Activated naive CD4-positive, alpha-beta T cell treated with Interleukin-2 at 50 U/mL for 16 hours (primary cell): ENCODE measurements at regions not wholly inside any gene's neighbourhood (a gene's known extent, or its start where the extent isn't known, plus 50 kb on each side); places are given as distances from the start of the nearest gene placed in this dataset.
"Not testable (repeated sequence)": the region's sequence is repeated elsewhere in the genome, so short reads cannot be mapped to it uniquely, and the experiment has no call there.

ENCODE experiments used
- DNase-seq: peaks from one replicate; pipeline ENCODE4 v3.0.0-alpha.2; 2020

DNA sequence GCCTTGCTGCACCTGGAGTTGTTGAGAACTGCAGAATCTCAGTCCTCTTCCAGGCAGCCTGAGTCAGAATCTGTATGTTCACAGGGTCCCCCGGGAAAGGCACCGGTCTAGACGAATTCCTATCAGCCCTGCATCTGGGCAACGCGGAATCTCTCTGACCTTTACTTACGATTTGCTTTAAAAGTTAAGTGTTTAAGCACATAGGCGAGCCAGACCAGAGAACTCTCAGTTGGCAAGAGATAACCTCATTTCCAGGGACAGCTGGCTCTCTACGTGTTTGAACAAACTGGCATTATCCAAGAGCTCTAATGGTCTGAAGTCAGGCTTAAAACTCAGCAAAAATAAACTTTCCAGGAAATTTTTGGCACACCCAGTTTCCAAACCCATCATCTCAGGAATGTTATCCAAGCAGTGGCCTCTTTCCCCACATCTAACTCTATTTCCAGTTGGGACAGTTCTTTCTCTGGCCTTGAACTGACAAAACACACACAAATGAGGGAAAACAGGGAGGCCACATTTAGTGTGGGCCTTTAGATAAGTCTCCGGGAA lies 53.4 kb downstream of the HES1 start:
- DNase-seq = no peak

DNA sequence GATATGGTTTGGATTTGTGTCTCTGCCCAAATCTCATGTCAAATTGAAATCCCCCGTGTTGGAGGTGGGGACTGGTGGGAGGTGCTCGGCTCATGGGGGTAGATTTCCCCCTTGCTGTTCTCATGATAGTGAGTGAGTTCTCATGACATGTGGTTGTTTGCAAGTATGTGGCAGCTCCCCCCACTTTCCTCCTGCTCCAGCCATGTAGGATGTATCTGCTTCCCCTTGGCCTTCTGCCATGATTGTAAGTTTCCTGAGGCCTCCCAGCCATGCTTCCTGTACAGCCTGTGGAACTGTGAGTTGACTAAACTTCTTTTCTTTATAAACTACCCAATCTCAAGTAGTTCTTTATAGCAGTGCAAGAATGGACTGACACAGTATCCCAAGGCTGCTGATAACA lies 55.9 kb downstream of the HES1 start:
- DNase-seq = not testable (repeated sequence)

DNA sequence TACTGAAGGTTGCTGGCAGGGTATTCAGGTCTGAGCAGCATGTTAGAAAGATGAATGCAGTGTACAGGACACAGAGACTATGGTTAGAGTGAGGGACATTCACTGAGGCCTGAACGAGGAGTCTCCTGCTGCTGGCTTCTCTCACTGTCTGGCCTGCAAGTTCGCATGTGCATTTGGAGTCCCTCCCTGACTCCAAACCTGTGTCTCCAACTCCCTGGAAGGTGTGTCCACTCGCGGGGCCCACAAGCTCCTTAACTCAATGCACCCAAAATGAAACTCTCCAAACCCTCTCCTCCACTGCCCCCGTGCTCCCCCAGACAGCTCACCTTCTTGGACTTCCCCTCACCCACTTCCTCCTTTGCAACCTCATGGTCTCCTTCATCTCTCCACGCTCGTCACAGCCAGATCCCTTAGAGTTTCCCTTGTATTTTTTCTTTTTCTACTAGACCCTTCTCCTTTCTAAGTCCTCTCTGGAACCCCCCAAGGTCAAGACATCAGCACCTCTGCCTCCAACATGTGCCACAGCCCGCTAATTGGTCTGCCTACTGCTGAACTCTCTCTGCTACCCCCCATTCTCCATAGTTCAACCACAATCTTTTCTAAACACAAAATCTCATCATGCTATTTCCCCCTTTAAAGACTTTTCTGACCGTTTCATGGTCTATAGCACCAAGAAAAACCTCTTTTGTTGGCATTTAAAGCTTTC lies 58.3 kb downstream of the HES1 start:
- no peak for DNase-seq

DNA sequence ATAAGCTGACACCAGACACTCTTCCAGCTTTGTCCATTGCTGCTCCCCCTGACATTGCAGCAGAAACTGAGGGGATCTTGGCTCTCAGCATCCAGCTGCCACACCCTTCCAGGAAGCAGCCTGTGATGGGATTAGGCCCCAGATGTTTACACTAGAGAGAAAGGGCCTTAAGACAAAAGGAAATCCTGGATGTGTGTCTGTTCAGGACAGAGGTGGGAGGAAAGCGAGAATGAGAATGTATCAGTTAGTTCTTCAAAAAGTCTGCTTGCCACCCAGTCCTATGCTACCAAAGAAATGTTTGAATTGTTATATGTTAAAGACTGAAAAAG lies 58.8 kb downstream of the HES1 start:
- no peak for DNase-seq

DNA sequence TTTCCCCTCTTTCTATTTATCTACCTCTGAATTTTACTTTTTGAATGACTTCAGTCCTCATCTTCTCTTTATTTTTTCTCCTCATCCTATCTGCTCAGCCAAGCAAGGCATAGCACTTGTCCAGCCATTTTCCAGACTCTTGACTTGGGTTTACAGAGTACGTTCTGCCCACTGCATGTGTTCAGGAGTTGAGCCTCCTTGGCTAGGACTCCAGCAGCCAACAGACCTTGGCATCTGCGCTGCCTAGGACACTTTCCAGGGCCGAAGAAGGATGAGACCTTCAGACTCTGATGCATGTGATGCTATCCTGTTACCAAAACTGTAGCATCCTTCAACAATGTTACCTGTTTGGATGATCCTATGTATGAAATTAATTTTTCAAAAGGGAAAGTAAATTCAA lies 59.7 kb downstream of the HES1 start:
- DNase-seq = no peak

DNA sequence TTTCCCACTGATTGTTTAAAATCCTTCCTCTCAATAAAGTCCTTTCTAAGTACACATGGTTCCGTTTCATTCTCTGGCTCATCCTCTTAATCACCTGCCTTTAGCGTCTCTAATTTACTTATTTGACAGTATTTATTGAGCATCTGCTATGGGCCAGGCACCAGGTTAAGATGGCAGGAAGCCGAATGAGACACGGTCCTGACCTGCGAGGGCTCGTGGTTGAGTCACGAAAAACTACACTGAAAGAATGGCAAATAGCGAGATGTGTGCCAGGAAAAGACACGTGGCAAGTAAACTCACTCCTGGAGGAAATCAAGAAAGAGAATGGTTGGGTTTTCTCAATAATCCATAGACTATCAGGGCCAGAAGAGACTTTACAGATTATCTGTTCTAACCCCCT lies 60.9 kb downstream of the HES1 start:
- no peak for DNase-seq

DNA sequence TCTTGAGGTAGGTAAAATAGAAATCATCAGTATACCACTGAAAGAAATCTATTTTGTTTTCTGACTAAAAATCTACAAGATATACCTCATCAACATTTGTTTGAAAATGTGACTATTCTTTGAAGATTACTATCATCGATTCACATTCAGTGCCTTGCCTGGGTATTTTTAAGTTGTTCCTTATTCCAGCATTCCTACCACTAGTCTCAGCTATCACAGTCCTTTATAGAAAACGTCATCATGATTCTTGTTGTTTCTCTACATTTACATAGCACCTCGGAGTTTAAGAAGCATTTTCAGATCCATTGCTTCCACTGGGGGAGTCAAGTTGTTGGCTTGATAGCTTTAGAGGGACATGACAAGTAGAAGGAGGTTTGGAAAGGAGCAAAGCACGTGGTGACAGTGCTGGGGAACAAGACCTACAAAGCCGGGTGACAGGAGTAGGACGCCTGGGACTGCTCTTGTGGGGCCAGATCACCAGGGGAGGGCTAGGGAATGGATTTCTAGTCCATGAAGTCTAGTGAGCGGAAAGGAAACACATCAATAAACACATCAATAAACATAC lies 61.5 kb downstream of the HES1 start:
- no peak for DNase-seq

DNA sequence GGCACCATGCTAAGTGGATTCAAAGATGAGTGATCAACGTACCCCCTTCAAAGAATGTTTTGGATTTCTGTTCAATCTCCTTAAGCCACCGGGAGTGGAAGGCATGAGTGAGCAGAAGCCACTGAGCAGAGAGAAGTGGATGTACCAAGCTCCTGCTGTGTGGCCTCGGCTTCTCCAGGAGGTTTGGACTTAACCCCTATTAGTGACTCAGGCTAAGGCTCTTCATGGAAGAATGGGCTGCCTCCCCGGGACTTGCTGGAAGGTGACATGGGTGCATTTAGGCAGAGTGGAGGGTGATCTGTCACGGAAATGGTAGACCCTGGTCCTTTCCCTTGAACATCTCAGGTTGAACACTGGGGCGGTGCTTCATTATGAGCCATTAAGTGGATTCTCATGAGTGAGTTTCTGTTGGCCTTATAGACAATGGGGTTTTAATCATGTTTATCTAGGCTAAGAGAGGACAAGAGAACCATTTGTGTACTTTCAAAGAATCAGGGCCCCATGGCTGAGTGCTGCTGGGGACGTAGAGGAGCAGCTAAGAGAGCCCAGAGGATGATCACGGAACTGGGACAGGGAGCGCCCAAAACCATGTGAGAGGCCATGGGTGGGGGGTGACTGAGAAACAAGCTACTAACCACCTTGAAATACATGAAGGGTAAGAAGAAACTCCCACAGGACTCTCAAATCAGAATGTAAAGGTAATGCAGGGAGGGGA lies 62.2 kb downstream of the HES1 start:
- DNase-seq = no peak

DNA sequence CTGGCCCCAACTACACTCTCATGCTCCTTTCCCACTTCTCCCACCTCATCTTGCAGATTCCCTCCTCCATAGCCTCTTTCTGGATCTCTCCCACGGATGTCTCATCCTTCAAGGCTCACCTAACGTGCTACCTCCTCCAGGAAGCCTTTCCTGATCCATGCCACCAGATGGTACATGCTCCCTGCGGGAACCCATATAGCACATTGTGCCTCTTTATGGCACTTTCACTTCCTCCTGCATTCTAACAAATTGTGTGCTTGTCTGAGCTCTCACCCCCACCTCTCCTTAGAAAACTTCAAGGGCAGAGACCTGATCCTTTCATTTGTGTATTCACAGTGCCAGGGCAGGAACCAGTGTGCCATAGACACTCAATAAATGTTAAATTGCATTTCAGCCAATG lies 63.0 kb downstream of the HES1 start:
- no peak for DNase-seq

DNA sequence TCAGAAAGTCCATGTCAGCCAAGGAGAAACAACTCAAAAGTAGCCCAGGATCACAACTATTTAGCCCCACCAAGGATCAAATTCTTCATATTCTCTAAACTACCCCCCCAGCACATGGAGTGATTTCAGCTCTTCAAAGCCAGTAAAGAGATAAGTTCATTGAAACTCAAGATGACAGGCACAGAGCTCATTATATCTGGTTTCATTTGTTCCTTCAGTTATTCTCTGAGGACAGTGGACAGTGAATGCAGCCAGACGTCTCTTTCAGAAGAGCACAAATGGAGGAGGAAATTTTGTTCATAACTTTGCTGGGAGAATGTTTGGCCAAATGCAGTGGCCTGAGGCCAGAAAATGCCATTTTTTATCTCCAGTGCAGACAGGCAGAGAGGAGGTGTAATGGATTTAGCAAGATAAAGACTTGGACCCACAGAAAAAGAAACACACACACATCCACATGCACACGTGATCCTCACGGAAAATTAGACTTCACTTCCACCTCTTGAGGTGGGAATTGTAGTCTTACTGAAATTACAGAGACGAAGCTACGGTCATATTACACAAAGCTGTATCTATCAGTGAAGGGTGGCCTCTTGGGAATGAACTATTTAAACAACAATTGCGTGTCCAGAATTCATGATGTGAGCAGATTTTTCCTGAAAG lies 64.6 kb downstream of the HES1 start:
- no peak for DNase-seq

DNA sequence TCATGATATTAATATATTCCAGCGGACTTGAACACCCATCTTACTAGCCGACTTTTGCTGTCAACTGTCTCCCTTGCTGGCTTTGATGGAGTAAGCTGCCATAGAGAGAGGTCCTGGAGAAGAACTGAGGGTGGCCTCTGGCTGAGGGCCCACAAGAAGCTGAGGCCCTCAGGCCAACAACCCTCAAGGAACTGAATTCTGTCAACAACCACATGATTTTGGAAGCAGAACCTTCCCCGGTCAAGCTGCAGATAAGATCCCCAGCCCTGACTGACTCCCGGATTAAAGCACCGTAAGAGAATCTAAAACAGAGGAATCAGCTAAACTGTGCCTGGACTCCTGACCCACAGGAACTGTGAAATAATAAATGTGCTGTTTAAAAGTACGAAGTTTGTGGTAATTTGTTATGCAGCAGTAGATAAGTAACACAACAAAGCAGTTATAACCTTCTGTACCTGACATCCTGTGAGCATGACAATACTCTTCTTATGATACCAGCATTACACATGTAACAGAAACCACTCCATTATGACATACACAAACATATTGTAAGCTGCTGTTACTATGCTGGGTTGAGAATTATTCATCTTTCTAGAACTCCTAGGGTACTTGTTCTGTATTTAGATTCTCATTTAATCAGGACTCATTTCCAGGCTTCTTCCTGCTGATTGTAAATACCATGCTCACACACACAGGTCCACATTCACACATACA lies 66.2 kb downstream of the HES1 start:
- no peak for DNase-seq

DNA sequence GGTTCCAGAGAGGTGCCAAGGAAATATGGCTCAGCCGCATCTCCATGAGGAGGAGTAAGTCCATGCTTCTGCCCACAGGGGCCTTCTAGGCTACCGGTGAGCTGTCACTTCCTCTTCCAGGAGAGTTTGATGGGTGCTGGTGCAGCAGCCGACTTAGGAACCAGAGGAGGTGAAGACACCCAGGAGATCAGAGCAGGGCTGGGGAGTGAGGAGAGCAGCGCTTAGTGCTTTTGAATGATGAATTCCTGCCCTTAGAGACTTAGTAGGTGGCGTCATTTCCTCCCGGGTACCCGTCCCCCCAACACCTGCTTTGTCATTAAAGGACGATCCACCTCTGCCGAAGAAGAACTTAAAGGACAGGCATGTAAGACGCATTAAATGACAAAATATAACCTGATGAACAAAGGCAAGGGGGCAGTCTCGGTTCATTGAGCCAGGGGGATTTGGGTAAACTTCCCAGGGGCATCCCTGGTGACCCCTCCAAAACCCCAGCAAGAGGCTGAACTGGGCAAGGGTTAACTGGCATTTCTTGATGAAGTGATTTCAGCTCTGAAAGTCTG lies 67.6 kb downstream of the HES1 start:
- no peak for DNase-seq

DNA sequence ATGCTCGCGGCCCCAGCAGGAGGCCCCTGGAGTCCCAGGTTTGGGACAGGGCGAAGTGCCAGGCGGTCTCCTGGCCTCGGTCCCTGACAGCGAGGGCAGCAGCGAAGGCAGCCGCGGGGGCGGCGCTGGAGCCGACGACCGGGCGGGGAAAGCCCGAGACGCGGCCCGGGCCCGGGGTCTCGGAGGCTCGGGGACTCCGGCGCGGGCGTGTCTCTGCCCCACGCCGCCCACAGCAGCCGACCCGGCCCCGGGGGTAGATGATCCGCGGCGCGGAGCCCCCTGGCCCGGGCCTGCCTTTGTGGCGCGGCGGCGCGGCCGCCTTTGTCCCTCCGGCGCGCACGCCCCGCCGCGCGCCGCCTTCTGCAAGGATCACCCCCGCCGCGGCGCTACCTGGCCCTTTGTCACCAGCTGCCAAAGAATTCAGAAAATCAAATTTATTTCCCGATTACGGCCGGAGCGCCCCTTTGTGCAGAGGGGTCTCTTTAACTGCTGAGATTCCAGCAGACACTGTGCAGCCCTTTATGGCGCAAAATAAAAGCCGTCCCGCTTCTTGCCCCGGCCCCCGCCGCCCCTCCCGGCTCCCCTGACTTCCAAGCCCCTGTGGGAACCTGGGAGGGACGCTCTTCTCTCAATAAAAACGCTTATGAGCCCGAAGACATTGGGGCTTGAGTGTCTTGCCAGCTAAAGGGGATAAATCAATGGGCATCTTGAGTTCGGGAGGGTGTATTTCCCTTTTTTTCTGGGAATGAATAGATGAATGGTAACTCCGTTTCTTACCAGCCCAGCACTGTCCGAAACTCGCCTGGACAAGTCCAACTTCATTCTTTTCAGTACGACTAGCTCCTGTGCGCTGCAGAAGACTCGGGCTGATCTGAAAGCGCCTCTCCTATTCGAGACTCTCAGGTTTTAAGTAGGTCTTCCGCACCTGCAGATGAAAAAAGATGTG lies 68.4 kb downstream of the HES1 start:
- peak; percentile 6 for DNase-seq

DNA sequence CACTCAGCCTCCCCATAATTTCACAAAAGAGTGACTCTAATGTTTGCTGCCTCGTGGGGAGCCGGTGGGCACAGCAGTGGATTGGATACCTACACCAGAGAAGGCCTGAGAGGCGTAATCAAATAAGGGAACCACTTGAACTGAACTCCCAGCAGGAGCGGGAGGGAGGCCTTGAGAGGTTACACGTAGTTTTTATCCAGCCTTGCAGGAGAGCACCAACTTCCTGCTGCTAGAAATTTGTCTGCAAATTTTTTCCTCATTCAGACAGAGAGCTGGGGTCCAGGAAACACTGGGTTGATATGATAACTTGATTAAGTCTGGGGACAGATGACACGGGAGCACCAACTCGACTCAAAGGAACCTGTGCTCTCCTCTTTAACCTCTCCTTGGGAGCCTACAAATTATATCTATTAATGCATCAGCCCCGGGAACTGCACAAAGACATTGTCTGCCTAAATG lies 69.8 kb downstream of the HES1 start:
- DNase-seq = no peak

DNA sequence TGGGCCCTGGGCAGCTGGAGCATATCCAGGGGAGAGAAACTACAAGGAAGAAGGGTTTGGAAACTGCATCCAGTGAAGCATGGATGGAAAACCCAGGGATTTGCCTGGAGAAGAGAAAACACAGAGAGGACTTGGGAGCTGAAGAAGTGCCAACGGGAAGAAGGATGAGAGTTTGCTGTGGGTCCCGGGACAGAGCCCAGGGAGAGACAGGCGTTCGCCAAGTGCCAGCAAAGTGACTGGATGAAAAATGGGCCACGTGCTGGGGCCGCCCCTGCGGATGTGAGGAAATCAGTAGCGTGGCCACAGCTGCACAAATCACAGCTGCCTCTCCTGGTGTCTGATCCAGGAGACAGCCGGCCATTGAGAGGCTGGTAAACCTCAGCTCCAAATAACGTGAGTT lies 70.4 kb downstream of the HES1 start:
- no peak for DNase-seq

DNA sequence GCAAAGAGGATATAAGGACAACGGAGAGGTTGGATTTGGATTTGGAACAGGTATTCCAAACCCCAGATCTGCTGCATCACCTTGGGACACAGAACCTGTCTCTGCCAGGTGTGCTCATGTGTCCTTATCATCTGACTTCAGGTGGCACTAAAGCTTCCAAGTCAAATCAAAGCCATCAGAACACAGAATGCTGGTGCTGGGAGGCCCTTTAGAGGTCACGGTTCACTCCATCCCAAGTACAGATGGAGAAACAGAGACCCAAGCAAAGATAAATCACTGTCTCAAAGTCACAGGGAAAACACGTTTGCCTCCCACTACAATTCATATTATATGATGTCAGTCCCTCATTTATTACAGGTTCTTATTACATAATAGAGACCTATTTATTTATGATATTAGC lies 72.8 kb downstream of the HES1 start:
- no peak for DNase-seq

DNA sequence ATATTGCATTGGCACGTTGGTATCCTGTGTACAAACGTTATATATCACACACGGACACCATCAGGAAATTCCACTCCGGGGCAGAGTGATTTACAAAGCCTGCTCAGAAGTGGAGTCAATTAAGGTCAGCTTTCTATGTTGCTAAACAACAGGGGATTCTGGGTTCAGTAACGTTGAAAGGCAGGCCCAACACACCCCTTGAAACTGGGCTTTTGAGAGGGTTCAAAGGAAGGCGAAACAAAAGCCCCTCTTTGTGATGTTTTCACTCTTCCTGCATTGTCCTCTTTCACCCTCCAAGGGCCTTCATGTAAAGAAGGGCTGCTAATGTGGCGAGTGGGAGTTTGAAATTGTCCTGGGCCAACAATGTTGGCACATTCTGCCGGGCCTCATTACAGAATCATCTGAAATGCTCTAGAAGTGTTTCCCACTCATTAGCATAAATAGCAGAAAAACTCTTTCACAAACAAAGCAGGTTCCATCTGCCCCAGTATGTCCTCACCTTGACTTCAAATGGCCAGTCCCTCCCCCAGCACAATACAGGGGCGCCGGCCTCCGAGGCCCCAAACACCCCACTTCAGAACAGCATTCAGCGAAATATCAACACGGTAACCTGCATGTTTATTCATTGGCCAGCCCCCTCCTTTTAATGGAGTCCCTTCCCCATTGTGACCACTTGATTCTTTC lies 76.4 kb downstream of the HES1 start:
- DNase-seq = no peak

DNA sequence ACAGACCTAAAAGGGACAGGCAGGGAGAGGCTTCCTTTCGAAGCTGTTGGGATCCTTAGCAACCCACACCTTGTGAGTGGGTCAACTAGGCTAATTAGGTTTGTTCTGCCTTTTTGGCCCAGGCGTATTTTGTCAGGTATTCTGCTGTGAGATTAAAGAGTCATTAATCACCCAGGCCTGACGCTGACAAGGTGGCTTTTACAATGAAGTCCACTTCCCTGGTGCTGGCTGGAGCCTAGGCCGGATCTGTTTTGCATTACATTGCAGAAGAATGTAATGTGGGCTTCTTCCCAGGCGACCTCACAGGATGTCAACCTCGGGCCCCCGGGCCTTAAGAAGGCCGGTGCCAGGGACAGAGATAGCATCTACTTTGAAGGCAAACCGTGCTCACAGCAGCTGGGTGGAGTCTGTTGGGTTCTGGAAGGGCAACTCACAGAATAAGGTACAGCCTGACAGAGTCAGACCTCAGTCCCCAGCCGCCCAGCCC lies 76.9 kb downstream of the HES1 start:
- DNase-seq = no peak

DNA sequence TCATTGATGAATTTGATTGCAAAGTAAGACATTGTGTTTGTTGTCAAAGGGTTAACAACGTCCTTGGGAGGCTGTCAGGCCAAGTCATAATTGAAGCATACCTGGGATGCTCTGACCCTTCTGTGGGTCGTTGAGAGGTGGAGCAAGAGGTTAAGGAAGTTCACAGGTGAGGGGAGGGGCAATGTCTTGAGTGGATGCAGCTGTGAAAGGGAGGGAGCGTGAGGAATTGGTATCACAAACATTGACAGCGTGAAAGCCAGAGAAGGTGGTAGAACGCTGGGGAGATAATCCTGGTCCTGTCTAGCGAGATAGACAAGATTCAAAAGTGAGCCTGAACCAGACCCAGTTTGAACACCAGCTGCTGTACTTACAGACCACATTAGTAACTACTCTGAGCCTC lies 79.4 kb downstream of the HES1 start:
- DNase-seq = no peak

DNA sequence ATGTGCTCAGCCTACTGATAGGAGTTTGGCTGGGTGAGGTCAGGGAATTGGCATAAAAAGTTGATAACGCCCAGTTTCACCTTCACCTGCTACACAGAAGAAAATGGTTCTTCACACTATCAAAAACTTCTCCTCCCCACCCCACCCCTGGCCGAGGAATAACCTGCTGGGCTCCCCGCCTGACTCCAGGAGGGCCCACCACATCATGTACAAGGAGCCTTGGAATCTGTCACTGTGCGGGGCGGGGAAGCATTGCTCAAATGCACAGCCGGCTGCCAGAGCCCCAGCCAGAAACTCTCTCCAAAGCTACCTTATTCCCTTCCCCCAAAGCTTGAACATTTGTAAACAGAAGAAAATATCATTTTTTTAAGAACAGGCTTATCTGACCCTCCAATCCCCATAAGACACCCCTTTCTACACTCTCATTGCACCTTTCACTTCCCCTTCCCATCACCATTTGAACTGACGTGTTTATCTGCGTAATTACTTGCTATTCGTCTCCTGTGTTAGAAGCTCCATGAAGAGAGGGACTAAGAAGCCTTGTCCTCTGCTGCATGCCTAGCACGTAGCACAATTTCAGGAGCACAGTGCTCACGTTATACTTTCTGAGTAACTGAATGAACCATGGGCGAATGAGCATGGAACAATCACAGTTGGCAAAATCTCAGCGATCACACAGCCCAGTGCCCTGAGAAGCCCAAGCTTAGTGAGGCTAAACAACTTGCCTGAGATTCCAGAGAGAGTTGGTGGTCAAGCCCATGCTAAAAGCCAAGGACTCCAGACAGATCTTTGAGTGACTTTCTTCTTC lies 82.9 kb downstream of the HES1 start:
- no peak for DNase-seq
